DND-41 (cell line): ENCODE measurements at regions not wholly inside any gene's neighbourhood (a gene's known extent, or its start where the extent isn't known, plus 50 kb on each side); places are given as distances from the start of the nearest gene placed in this dataset.

ENCODE experiments used
- ATAC-seq: fragments of 200-7000 bp; cut with Tn5 transposase; 3 replicates; pipeline ENCODE4 v1.9.1; 2021; ENCODE audit warnings: low read depth; ENCODE audit not compliant: insufficient read depth
- DNase-seq: peaks from one replicate; pipeline ENCODE4 v3.0.0-alpha.2; 2020
- H2AFZ ChIP-seq: 2 replicates; pipeline ENCODE4 v1.6.0; 2012; ENCODE audit warnings: low read depth, low read length
- H3K27ac ChIP-seq: 2 replicates; pipeline ENCODE4 v1.5.1; 2012; ENCODE audit warnings: low read length, inconsistent platforms
- H3K27me3 ChIP-seq: fragments of 200-600 bp; sonication (generic); 2 replicates; pipeline ENCODE4 v1.6.0; 2012; ENCODE audit warnings: low read length, mild to moderate bottlenecking, inconsistent platforms; ENCODE audit not compliant: insufficient read depth, poor library complexity
- H3K36me3 ChIP-seq: 2 replicates; pipeline ENCODE4 v1.5.1; 2012; ENCODE audit warnings: low read length, inconsistent platforms; ENCODE audit not compliant: insufficient read depth
- H3K4me1 ChIP-seq: 2 replicates; pipeline ENCODE4 v1.5.1; 2012; ENCODE audit warnings: mild to moderate bottlenecking, low read length; ENCODE audit not compliant: insufficient read depth
- H3K4me2 ChIP-seq: 2 replicates; pipeline ENCODE4 v1.6.0; 2012; ENCODE audit warnings: mild to moderate bottlenecking, moderate library complexity, low read length, inconsistent platforms; ENCODE audit not compliant: insufficient read depth
- H3K4me3 ChIP-seq, 2 experiments: fragments of 200-600 bp in 1 of 2; shearing (Covaris generic) in 1 of 2; 2 replicates each; pipeline ENCODE4 v1.5.1; 2012 to 2016; ENCODE audit warnings: inconsistent platforms in 2 of 2, low read length in 2 of 2, mild to moderate bottlenecking in 2 of 2, low read depth in 1 of 2, moderate library complexity in 1 of 2
- H3K79me2 ChIP-seq: 2 replicates; pipeline ENCODE4 v1.6.0; 2012; ENCODE audit warnings: low read length, inconsistent platforms; ENCODE audit not compliant: insufficient read depth
- H3K9ac ChIP-seq: 2 replicates; pipeline ENCODE4 v1.6.0; 2012; ENCODE audit warnings: low read depth, mild to moderate bottlenecking, inconsistent platforms, low read length, moderate library complexity
- H3K9me3 ChIP-seq: 2 replicates; pipeline ENCODE4 v1.5.1; 2012; ENCODE audit warnings: low read length, moderate library complexity, mild to moderate bottlenecking, inconsistent platforms; ENCODE audit not compliant: insufficient read depth, severe bottlenecking
- H4K20me1 ChIP-seq: 2 replicates; pipeline ENCODE4 v1.6.0; 2012; ENCODE audit warnings: low read length; ENCODE audit not compliant: insufficient read depth
- CTCF ChIP-seq: IDR thresholded peaks from 2 replicates; pipeline ENCODE4 v1.5.1; 2012; ENCODE audit warnings: borderline replicate concordance, low read length, moderate library complexity, mild to moderate bottlenecking; ENCODE audit not compliant: poor library complexity, severe bottlenecking; ENCODE audit errors: extremely low read depth
- EZH2 ChIP-seq: IDR thresholded peaks from 3 replicates; pipeline ENCODE4 v1.6.1; 2012; ENCODE audit warnings: borderline replicate concordance, low read depth, mild to moderate bottlenecking, moderate library complexity, low read length, inconsistent platforms; ENCODE audit not compliant: severe bottlenecking

DNA sequence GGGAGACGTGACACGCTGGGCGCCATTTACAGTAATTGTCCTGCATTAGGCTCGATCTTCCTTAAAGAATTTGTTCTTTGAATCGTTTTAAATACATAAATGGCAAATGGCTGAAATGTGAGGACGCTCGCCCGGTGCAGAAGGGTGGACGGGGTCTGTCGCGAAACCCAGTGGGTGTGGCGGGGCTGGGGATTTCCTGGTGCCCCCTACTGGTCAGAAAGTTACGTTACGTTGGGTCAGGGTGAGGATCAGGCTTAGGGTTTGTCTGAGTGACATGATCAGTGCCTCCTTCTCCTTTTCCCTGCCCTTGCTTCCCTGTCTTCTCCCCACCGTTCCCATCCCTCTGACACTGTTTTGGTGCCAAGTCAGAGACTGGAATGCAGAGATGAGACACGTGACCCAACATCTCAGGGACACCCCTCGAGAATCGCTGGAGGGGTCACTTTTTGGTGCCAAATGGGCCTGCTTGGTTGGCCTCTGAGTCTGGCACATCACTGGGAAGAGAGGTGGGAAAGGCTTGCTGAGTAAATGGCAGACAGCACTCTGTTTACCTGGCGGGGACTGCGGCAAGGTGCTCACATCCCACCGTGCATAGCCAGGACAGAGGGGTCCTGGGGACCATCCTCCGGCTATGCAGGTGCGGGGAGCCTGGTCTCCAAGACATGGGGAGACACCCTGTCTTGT lies 1107.6 kb downstream of the BRD1 start:
- no peaks in the 10 kb centered on the region for H3K79me2 ChIP-seq
- H3K27me3 ChIP-seq: no peaks in the 10 kb centered on the region
- no peaks in the 10 kb centered on the region for H3K9me3 ChIP-seq
- H3K36me3 ChIP-seq: no peaks in the 10 kb centered on the region
- ATAC-seq: no peak
- H3K27ac ChIP-seq: no peak overlapping the region
- no peak overlapping the region for H3K4me3 ChIP-seq
- no peak overlapping the region for H2AFZ ChIP-seq
- peak; percentile 51 for TF ChIP-seq CTCF
- TF ChIP-seq EZH2: no peak
- no peaks in the 10 kb centered on the region for H4K20me1 ChIP-seq
- DNase-seq: peak; percentile 9
- H3K4me1 ChIP-seq: no peaks in the 10 kb centered on the region
- H3K4me2 ChIP-seq: no peak overlapping the region
- no peak overlapping the region for H3K9ac ChIP-seq

- no peaks in the 10 kb centered on the region for H4K20me1 ChIP-seq
- H3K4me1 ChIP-seq: no peaks in the 10 kb centered on the region
- DNase-seq: no peak
Observed at GRCh38 chr22:48718818-48719500, 1108.7 kb downstream of the BRD1 start.

GRCh38 chr22:48717883-48718817 lies 1109.5 kb downstream of the BRD1 start:
- no peak for DNase-seq
- no peak overlapping the region for H3K9ac ChIP-seq

More at GRCh38 chr22:48718818-48719500, 1108.7 kb downstream of the BRD1 start:
- no peaks in the 10 kb centered on the region for H3K9me3 ChIP-seq
- H3K27me3 ChIP-seq: no peaks in the 10 kb centered on the region
- no peak overlapping the region for H2AFZ ChIP-seq
- no peak overlapping the region for H3K4me3 ChIP-seq
- no peak for ATAC-seq
- H3K27ac ChIP-seq: no peak overlapping the region
- H3K9ac ChIP-seq: no peak overlapping the region
- H3K4me2 ChIP-seq: no peak overlapping the region
- no peaks in the 10 kb centered on the region for H3K36me3 ChIP-seq
- H3K79me2 ChIP-seq: no peaks in the 10 kb centered on the region
- no peak for TF ChIP-seq CTCF
- no peak for TF ChIP-seq EZH2

More at GRCh38 chr22:48717883-48718817, 1109.5 kb downstream of the BRD1 start:
- TF ChIP-seq EZH2: no peak
- TF ChIP-seq CTCF: no peak
- Histone ChIP-seq H3K4me2 (no peak overlapping the region), H3K36me3 (no peaks in the 10 kb centered on the region), H4K20me1 (no peaks in the 10 kb centered on the region), H3K9me3 (no peaks in the 10 kb centered on the region), H3K79me2 (no peaks in the 10 kb centered on the region), H3K4me1 (no peaks in the 10 kb centered on the region), H3K27me3 (no peaks in the 10 kb centered on the region), H3K4me3 (no peak overlapping the region), H3K27ac (no peak overlapping the region), H2AFZ (no peak overlapping the region)
- ATAC-seq: no peak
